Liver (tissue), 8 donors: ENCODE measurements at regions not wholly inside any gene's neighbourhood (a gene's known extent, or its start where the extent isn't known, plus 50 kb on each side); places are given as distances from the start of the nearest gene placed in this dataset.

ENCODE experiments used
- DNase-seq: peaks from one replicate; pipeline ENCODE4 v3.0.0-alpha.2; 2017; ENCODE audit warnings: low spot score
- H3K27ac ChIP-seq, 2 donors: one replicate each; pipeline ENCODE4 v1.7.0; 2013; ENCODE audit warnings: inconsistent platforms in 2 of 2, low read length in 2 of 2, control low read depth in 1 of 2, low read depth in 1 of 2, mild to moderate bottlenecking in 1 of 2
- H3K27me3 ChIP-seq, 4 donors: one replicate each; pipeline versions ENCODE4 v1.6.1 to v1.7.0; 2013; ENCODE audit warnings: low read length in 3 of 4, inconsistent platforms in 1 of 4, mild to moderate bottlenecking in 1 of 4, moderate library complexity in 1 of 4; ENCODE audit not compliant: control insufficient read depth in 4 of 4, insufficient read depth in 4 of 4
- H3K36me3 ChIP-seq, 4 donors: one replicate each; pipeline versions ENCODE4 v1.6.1 to v1.7.0; 2013; ENCODE audit warnings: low read length in 3 of 4, mild to moderate bottlenecking in 3 of 4, low read depth in 1 of 4, moderate library complexity in 1 of 4; ENCODE audit not compliant: control insufficient read depth in 4 of 4, insufficient read depth in 3 of 4
- H3K4me1 ChIP-seq, 4 donors: one replicate each; pipeline versions ENCODE4 v1.6.1 to v1.7.0; 2013; ENCODE audit warnings: low read length in 3 of 4, mild to moderate bottlenecking in 3 of 4, moderate library complexity in 1 of 4; ENCODE audit not compliant: control insufficient read depth in 4 of 4, insufficient read depth in 4 of 4
- H3K4me3 ChIP-seq, 3 donors: one replicate each; pipeline versions ENCODE4 v1.6.1 to v1.7.0; 2013; ENCODE audit warnings: low read length in 3 of 3, control low read depth in 1 of 3, low read depth in 1 of 3, mild to moderate bottlenecking in 1 of 3
- H3K9ac ChIP-seq, 2 donors: one replicate each; pipeline ENCODE4 v1.7.0; 2013; ENCODE audit warnings: low read length in 2 of 2, mild to moderate bottlenecking in 2 of 2, moderate library complexity in 2 of 2, control low read depth in 1 of 2, low read depth in 1 of 2
- H3K9me3 ChIP-seq, 4 donors: one replicate each; pipeline versions ENCODE4 v1.6.1 to v1.7.0; 2013; ENCODE audit warnings: low read length in 3 of 4; ENCODE audit not compliant: control insufficient read depth in 4 of 4
- CTCF ChIP-seq: fragments of 150-350 bp; IDR thresholded peaks from 2 replicates; pipeline ENCODE4 v1.5.1; 2017; ENCODE audit warnings: improper control_type of control experiment, low read depth, low read length; ENCODE audit not compliant: missing input control
- EGR1 ChIP-seq, 2 donors: IDR thresholded peaks; 2 replicates each; pipeline ENCODE4 v1.6.1; 2016 to 2018; ENCODE audit warnings: antibody characterized with exemption in 2 of 2, low read depth in 2 of 2
- FOXA2 ChIP-seq: IDR thresholded peaks from 2 replicates; pipeline ENCODE4 v1.6.1; 2016; ENCODE audit warnings: antibody characterized with exemption
- GABPA ChIP-seq, 2 donors: IDR thresholded peaks in 1 of 2; conservative IDR thresholded peaks in 1 of 2; 2 replicates each; pipeline ENCODE4 v1.6.1; 2016; ENCODE audit warnings: antibody characterized with exemption in 2 of 2, mild to moderate bottlenecking in 1 of 2, moderate library complexity in 1 of 2
- HNF4A ChIP-seq, 2 donors: conservative IDR thresholded peaks; 2 replicates each; pipeline ENCODE4 v1.6.1; 2016; ENCODE audit warnings: antibody characterized with exemption in 2 of 2, mild to moderate bottlenecking in 2 of 2
- HNF4G ChIP-seq: IDR thresholded peaks from 2 replicates; pipeline ENCODE4 v1.6.1; 2016; ENCODE audit warnings: antibody characterized with exemption
- JUND ChIP-seq, 2 donors: IDR thresholded peaks; 2 replicates each; pipeline ENCODE4 v1.6.1; 2016; ENCODE audit warnings: antibody characterized with exemption in 2 of 2
- NR2F2 ChIP-seq: IDR thresholded peaks from 2 replicates; pipeline ENCODE4 v1.6.1; 2016; ENCODE audit warnings: antibody characterized with exemption
- RAD21 ChIP-seq, 2 donors: IDR thresholded peaks; 2 replicates each; pipeline ENCODE4 v1.6.1; 2016; ENCODE audit warnings: antibody characterized with exemption in 2 of 2, mild to moderate bottlenecking in 2 of 2
- REST ChIP-seq: IDR thresholded peaks from 2 replicates; pipeline ENCODE4 v1.6.1; 2016; ENCODE audit warnings: antibody characterized with exemption, mild to moderate bottlenecking
- SP1 ChIP-seq: IDR thresholded peaks from 2 replicates; pipeline ENCODE4 v1.6.1; 2018; ENCODE audit warnings: antibody characterized with exemption, mild to moderate bottlenecking
- TAF1 ChIP-seq: conservative IDR thresholded peaks from 2 replicates; pipeline ENCODE4 v1.6.1; 2016; ENCODE audit warnings: antibody characterized with exemption, mild to moderate bottlenecking
- YY1 ChIP-seq: IDR thresholded peaks from 2 replicates; pipeline ENCODE4 v1.6.1; 2016; ENCODE audit warnings: antibody characterized with exemption, mild to moderate bottlenecking
- WGBS: extraction: QIAGEN DNeasy Blood & Tissue Kit; methylation state at CpG from one replicate; pipeline ENCODE4 v1.1.7; 2013; 5-methylcytosine and 5-hydroxymethylcytosine counted together
- TF ChIP-seq, protein P1 (sequence below): IDR thresholded peaks from 2 replicates; pipeline ENCODE4 v1.6.1; 2016; ENCODE audit warnings: antibody characterized with exemption
- TF ChIP-seq, protein P2 (sequence below): IDR thresholded peaks from 2 replicates; pipeline ENCODE4 v1.6.1; 2016; ENCODE audit warnings: antibody characterized with exemption
- TF ChIP-seq, protein P3 (sequence below): IDR thresholded peaks from 2 replicates; pipeline ENCODE4 v1.6.1; 2016; ENCODE audit warnings: antibody characterized with exemption
- donor health status: healthy.
- donor health status: healthy.
- donor health status: healthy.
- donor health status: healthy.
- donor health status: healthy.

DNA sequence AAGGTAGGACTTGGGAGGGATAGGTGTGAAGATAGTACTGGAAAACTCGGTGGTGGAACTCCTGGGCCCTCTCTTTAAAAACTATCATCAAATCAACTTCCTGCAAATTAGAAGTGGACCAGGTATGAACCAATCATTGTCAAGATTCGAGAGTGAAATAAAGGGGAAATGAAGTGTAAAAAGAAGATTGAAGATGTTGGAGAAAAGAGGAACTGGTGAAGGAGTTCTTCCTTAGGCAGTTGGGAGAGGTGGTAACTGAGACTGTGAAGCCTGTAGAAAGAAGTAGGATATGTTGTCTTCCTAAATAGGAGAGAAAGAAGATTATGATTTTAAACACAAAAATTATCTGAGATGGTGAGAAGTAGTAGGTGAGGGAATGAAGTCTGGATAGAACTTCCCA is 212.2 kb downstream of the PPP1R2C start:
- TF ChIP-seq EGR1 (IDR thresholded peaks at IDR 0.05; ENCODE audit: low read depth in 2 of 2) (no peak), NR2F2 (no peak), REST (no peak), HNF4A (conservative IDR thresholded peaks at IDR 0.05) (no peak), FOXA2 (no peak), HNF4G (no peak), CTCF (no peak), RAD21 (IDR thresholded peaks at IDR 0.05) (no peak), GABPA (IDR thresholded peaks at IDR 0.05 in 1 of 2, conservative IDR thresholded peaks at IDR 0.05 in 1 of 2) (no peak)
- TF ChIP-seq, protein P1, sequence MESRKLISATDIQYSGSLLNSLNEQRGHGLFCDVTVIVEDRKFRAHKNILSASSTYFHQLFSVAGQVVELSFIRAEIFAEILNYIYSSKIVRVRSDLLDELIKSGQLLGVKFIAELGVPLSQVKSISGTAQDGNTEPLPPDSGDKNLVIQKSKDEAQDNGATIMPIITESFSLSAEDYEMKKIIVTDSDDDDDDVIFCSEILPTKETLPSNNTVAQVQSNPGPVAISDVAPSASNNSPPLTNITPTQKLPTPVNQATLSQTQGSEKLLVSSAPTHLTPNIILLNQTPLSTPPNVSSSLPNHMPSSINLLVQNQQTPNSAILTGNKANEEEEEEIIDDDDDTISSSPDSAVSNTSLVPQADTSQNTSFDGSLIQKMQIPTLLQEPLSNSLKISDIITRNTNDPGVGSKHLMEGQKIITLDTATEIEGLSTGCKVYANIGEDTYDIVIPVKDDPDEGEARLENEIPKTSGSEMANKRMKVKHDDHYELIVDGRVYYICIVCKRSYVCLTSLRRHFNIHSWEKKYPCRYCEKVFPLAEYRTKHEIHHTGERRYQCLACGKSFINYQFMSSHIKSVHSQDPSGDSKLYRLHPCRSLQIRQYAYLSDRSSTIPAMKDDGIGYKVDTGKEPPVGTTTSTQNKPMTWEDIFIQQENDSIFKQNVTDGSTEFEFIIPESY = no peak
- TF ChIP-seq, protein P2, sequence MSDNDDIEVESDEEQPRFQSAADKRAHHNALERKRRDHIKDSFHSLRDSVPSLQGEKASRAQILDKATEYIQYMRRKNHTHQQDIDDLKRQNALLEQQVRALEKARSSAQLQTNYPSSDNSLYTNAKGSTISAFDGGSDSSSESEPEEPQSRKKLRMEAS = no peak
- WGBS = 61% methylated on average over 2 of the region's 2 CpGs

DNA sequence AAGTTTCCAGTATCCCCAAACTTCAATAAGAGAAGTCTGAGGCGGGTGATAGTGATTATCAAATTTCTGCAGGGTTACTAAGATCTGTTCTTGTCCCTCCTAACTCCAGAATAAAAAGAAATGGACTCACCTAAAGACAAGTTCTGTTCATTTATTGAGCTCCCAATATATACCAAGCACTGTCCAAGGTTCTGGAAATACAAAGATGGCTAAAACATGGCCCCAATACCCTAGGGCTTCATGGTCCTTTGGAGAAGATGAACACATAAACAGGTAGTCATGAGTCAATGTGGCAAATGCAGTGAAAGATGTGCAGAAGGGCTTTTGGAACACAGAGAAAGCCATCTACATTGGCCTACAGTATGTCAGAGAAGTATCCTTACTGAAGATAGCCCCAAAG is 231.2 kb downstream of the PPP1R2C start:
- Histone ChIP-seq H3K36me3 (no peaks in the 10 kb centered on the region), H3K4me3 (no peak overlapping the region), H3K27me3 (no peaks in the 10 kb centered on the region), H3K4me1 (no peaks in the 10 kb centered on the region), H3K9ac (no peak overlapping the region), H3K27ac (no peak overlapping the region), H3K9me3 (peaks cover 0 to 6% (median 0%) of the 10 kb centered on the region in 4 donors)
- WGBS = 93% methylated on average over 1 of the region's 1 CpG
- no peak for TF ChIP-seq FOXA2
- TF ChIP-seq SP1 = no peak
- no peak for TF ChIP-seq GABPA (IDR thresholded peaks at IDR 0.05 in 1 of 2, conservative IDR thresholded peaks at IDR 0.05 in 1 of 2)
- no peak for TF ChIP-seq NR2F2
- TF ChIP-seq, protein P1 = no peak
- TF ChIP-seq YY1 = no peak
- no peak for TF ChIP-seq EGR1 (IDR thresholded peaks at IDR 0.05; ENCODE audit: low read depth in 2 of 2)
- TF ChIP-seq, protein P3, sequence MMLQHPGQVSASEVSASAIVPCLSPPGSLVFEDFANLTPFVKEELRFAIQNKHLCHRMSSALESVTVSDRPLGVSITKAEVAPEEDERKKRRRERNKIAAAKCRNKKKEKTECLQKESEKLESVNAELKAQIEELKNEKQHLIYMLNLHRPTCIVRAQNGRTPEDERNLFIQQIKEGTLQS = no peak
- no peak for TF ChIP-seq TAF1
- TF ChIP-seq JUND (IDR thresholded peaks at IDR 0.05) = no peak
- DNase-seq = no peak

More for the DNA sequence above, 212.2 kb downstream of the PPP1R2C start:
- Histone ChIP-seq H3K27ac (no peak overlapping the region), H3K4me3 (no peak overlapping the region), H3K9me3 (no peaks in the 10 kb centered on the region), H3K9ac (no peak overlapping the region), H3K36me3 (no peaks in the 10 kb centered on the region), H3K27me3 (peaks cover 0 to 2% (median 0%) of the 10 kb centered on the region in 4 donors), H3K4me1 (no peaks in the 10 kb centered on the region)
- DNase-seq = no peak
